SK-N-MC (cell line): ENCODE measurements at regions not wholly inside any gene's neighbourhood (a gene's known extent, or its start where the extent isn't known, plus 50 kb on each side); places are given as distances from the start of the nearest gene placed in this dataset.

Experiments
- EZH2 ChIP-seq: fragments of 200-600 bp; sonication (generic); IDR thresholded peaks from one replicate; pipeline ENCODE4 v1.6.1; 2017; ENCODE audit warnings: antibody characterized with exemption
- FOXP2 ChIP-seq: optimal IDR thresholded peaks from 2 replicates; pipeline ENCODE3; 2011; ENCODE audit warnings: mild to moderate bottlenecking, moderate library complexity; ENCODE audit not compliant: insufficient read depth; ENCODE audit errors: extremely low read length, control extremely low read depth
- POLR2AphosphoS5 ChIP-seq: IDR thresholded peaks from 2 replicates; pipeline ENCODE4 v1.6.1; 2012; ENCODE audit warnings: mild to moderate bottlenecking, low read depth, low read length, borderline replicate concordance

DNA sequence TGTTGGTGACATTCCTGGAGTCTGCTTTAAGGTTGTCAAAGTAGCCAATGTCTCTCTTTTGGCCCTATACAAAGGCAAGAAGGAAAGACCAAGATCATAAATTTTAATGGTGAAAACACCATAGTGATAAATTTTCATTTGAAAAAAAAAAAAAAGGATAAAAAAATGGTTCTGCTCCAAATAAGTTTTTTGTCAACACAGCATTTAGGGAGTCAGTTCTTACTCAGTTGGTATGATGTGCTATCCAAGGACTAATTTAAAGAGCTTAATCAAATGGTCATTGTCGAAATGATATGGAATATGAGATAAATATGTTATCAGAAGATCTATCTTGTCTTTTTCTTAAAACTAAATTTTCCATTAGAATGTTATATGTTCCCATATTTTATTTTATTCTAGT, 83.9 kb downstream of the PCDH18 start:
- TF ChIP-seq POLR2AphosphoS5 (no peak), EZH2 (no peak), FOXP2 (no peak)
